ENCODE measurements at regions not wholly inside any gene's neighbourhood (a gene's known extent, or its start where the extent isn't known, plus 50 kb on each side); places are given as distances from the start of the nearest gene placed in this dataset.
A peak's percentile ranks its signal among the peaks of the same experiment; 100 is the strongest.

- no peak for FAIRE-seq
These were observed 177.8 kb downstream of the SIPA1L2 start for GRCh38 chr1:232452117-232452516.

GRCh38 chr1:232451506-232451905, 178.4 kb downstream of the SIPA1L2 start:
- DNase-seq (ENCODE audit: low spot score): no peak
- FAIRE-seq: no peak

More at GRCh38 chr1:232452117-232452516, 177.8 kb downstream of the SIPA1L2 start:
- DNase-seq (ENCODE audit: low spot score): no peak

GRCh38 chr1:232450615-232451014, 179.3 kb downstream of the SIPA1L2 start:
- DNase-seq (ENCODE audit: low spot score) (no peak), FAIRE-seq (no peak)

- FAIRE-seq (no peak), DNase-seq (ENCODE audit: low spot score) (no peak)
These were observed 182.8 kb downstream of the SIPA1L2 start for GRCh38 chr1:232447125-232447524.

GRCh38 chr1:232445361-232446106, 184.4 kb downstream of the SIPA1L2 start:
- peak; percentile 99 for DNase-seq (ENCODE audit: low spot score)
- FAIRE-seq: peak; percentile 99

- FAIRE-seq (no peak), DNase-seq (ENCODE audit: low spot score) (peak; percentile 60)
These were observed 186.6 kb downstream of the SIPA1L2 start for GRCh38 chr1:232443372-232443771.

GRCh38 chr1:232441036-232441411, 188.9 kb downstream of the SIPA1L2 start:
- FAIRE-seq: no peak
- no peak for DNase-seq (ENCODE audit: low spot score)

- FAIRE-seq: peak; percentile 72
These were observed 189.5 kb downstream of the SIPA1L2 start for GRCh38 chr1:232440325-232441035.

GRCh38 chr1:232439011-232439410, 190.9 kb downstream of the SIPA1L2 start:
- FAIRE-seq (no peak), DNase-seq (ENCODE audit: low spot score) (no peak)

More at GRCh38 chr1:232440325-232441035, 189.5 kb downstream of the SIPA1L2 start:
- DNase-seq (ENCODE audit: low spot score): peak; percentile 47

GRCh38 chr1:232438476-232438875, 191.5 kb downstream of the SIPA1L2 start:
- DNase-seq (ENCODE audit: low spot score): no peak
- FAIRE-seq: no peak

GRCh38 chr1:232437510-232437909, 192.4 kb downstream of the SIPA1L2 start:
- DNase-seq (ENCODE audit: low spot score) (no peak), FAIRE-seq (no peak)

- DNase-seq (ENCODE audit: low spot score) (no peak), FAIRE-seq (no peak)
These were observed 194.2 kb downstream of the SIPA1L2 start for GRCh38 chr1:232435729-232436128.

GRCh38 chr1:232432313-232432712, 197.6 kb downstream of the SIPA1L2 start:
- FAIRE-seq: no peak

GRCh38 chr1:232431748-232432147, 198.2 kb downstream of the SIPA1L2 start:
- DNase-seq (ENCODE audit: low spot score) (no peak), FAIRE-seq (no peak)

More at GRCh38 chr1:232432313-232432712, 197.6 kb downstream of the SIPA1L2 start:
- DNase-seq (ENCODE audit: low spot score): no peak

GRCh38 chr1:232431326-232431725, 198.6 kb downstream of the SIPA1L2 start:
- FAIRE-seq (no peak), DNase-seq (ENCODE audit: low spot score) (no peak)

GRCh38 chr1:232430467-232430866, 199.5 kb downstream of the SIPA1L2 start:
- DNase-seq (ENCODE audit: low spot score): no peak
- no peak for FAIRE-seq

- FAIRE-seq (no peak), DNase-seq (ENCODE audit: low spot score) (no peak)
These were observed 201.0 kb downstream of the SIPA1L2 start for GRCh38 chr1:232428786-232429530.

GRCh38 chr1:232428036-232428645, 201.8 kb downstream of the SIPA1L2 start:
- FAIRE-seq (no peak), DNase-seq (ENCODE audit: low spot score) (no peak)

GRCh38 chr1:232426801-232427200, 203.1 kb downstream of the SIPA1L2 start:
- FAIRE-seq: no peak
- no peak for DNase-seq (ENCODE audit: low spot score)

- FAIRE-seq (no peak), DNase-seq (ENCODE audit: low spot score) (no peak)
These were observed 204.5 kb downstream of the SIPA1L2 start for GRCh38 chr1:232425421-232425820.

- no peak for DNase-seq (ENCODE audit: low spot score)
- FAIRE-seq: no peak
These were observed 206.3 kb downstream of the SIPA1L2 start for GRCh38 chr1:232423591-232423990.

- no peak for DNase-seq (ENCODE audit: low spot score)
These were observed 207.0 kb downstream of the SIPA1L2 start for GRCh38 chr1:232422898-232423297.

More at GRCh38 chr1:232422898-232423297, 207.0 kb downstream of the SIPA1L2 start:
- FAIRE-seq: no peak

Measured in RCC 7860 (cell line).